ENCODE measurements at regions not wholly inside any gene's neighbourhood (a gene's known extent, or its start where the extent isn't known, plus 50 kb on each side); places are given as distances from the start of the nearest gene placed in this dataset.

DNA sequence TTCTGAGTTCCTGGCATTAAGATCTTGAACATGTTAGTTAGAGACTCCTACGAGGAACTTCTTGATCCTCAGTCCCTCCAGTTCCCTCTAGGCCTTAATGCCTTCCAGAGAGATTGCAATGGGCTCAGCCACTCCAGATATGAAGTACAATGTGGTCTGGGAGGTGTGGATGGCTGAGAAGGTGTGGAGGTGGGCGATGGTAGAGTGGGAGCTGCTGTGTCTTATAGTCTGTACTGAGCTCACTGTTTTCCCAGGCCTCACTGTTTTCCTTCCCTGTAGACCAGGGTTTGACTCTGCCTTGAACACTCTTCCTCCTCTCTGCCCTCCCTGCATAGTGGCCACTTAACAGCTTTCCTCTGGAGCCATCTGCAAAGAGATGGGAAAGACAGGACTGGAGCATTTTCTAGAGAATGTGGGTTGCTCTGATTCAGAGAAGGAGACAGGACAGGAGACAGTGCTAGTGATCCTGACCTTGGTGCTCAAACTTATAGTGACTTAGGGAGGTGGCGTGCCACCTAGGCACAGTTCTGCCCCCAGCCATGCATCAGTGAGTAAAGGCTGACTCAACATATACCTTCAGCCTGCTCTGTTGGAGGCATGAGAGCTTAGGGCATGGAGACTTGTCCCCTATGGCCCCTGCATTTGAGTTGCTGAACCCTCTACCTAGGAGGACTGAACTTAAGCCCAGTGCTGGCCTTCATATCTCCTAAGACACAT is 129.7 kb downstream of the TDRD15 start:
- TF ChIP-seq, protein P1, sequence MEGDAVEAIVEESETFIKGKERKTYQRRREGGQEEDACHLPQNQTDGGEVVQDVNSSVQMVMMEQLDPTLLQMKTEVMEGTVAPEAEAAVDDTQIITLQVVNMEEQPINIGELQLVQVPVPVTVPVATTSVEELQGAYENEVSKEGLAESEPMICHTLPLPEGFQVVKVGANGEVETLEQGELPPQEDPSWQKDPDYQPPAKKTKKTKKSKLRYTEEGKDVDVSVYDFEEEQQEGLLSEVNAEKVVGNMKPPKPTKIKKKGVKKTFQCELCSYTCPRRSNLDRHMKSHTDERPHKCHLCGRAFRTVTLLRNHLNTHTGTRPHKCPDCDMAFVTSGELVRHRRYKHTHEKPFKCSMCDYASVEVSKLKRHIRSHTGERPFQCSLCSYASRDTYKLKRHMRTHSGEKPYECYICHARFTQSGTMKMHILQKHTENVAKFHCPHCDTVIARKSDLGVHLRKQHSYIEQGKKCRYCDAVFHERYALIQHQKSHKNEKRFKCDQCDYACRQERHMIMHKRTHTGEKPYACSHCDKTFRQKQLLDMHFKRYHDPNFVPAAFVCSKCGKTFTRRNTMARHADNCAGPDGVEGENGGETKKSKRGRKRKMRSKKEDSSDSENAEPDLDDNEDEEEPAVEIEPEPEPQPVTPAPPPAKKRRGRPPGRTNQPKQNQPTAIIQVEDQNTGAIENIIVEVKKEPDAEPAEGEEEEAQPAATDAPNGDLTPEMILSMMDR (conservative IDR thresholded peaks at IDR 0.05; ENCODE audit: low read length), result no peak
- no peak overlapping the region for H3K4me3 ChIP-seq (ENCODE audit: low read length)
- DNase-seq (ENCODE audit: low read depth), result no peak

DNA sequence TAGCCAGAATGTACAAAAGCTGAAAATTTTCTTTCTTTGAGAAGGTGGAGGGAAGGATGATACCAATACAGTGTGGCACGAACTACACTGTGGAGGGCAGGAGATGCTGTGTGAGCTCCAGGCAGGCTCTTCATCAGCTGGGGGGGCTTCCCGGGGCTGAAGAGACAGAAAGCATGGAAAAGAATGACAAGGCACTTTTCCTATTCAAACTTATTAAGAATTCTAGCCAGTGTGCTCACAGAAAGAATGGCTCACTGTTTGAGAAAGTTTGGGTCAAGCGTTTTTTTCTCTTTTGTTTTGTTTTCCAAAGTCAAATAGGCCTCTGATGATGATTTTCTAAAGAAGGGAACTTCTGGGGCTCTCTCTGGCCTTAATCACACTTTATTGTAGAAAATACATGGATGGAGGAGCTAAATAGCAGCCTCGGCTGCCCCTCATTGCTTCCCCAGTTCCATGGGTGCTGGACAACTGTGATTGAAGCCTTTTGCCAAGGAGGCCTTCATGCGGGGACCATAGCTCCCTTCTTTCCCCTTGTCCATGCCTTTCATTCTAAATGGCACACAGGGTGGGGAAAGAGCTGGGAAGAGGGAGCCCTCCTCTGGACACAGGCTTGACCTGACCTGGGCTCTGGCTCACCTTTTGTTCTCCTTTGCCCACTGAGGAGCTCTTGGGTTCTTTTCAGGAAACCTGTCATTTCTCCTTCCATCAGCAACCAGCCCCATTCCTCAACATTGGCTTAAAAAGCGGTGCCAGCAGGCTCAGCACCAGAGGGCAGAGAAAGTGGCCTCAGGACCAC is 130.6 kb downstream of the TDRD15 start:
- no peak for DNase-seq (ENCODE audit: low read depth)
- no peak overlapping the region for H3K4me3 ChIP-seq (ENCODE audit: low read length)
- TF ChIP-seq, protein P1 (conservative IDR thresholded peaks at IDR 0.05; ENCODE audit: low read length), result no peak

GRCh38 chr2:21256006-21256405 is 132.2 kb downstream of the TDRD15 start:
- DNase-seq (ENCODE audit: low read depth), result no peak
- TF ChIP-seq, protein P1 (conservative IDR thresholded peaks at IDR 0.05; ENCODE audit: low read length), result no peak
- no peak overlapping the region for H3K4me3 ChIP-seq (ENCODE audit: low read length)

DNA sequence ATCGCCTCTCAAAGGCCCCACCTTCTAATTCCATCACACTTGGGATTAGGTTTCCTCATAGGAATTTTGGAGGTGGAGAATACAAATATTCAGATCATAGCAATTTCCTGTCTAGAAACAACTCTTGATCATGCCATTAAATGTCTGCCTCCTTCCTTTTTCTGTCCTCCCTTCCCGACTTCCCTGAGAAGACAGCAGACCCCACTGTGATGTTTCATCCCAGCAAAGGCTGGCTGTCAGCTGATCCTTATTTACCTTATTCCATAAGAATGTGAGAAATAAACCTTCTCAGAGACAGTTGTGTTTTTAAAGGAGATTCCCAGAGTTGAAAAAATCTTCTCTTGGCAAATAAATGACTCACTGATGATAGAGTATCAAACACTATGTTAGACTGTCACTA is 133.9 kb downstream of the TDRD15 start:
- H3K4me3 ChIP-seq (ENCODE audit: low read length), result no peak overlapping the region
- TF ChIP-seq, protein P1 (conservative IDR thresholded peaks at IDR 0.05; ENCODE audit: low read length), result no peak
- DNase-seq (ENCODE audit: low read depth), result no peak

DNA sequence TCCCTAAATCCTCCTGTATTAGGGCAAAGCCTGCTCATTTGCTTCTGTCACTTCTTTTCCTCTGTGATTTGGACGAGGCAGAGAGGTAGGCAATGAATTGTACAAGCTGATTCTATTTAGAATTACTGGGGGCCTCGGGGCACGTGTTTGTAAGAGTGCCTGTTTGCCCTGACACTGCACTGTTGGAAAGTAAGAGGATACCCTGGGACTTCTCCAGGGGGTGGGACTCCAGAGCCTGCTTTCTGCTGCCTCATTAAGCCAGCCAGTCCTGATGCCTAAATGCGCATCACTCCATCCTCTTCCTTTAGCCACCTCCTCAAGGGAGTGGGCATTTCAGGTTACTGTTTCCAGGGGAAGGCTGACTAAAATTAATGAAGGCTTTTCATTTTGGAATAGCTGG is 134.3 kb downstream of the TDRD15 start:
- no peak overlapping the region for H3K4me3 ChIP-seq (ENCODE audit: low read length)
- TF ChIP-seq, protein P1 (conservative IDR thresholded peaks at IDR 0.05; ENCODE audit: low read length), result no peak
- no peak for DNase-seq (ENCODE audit: low read depth)

- no peak for DNase-seq (ENCODE audit: low read depth)
- TF ChIP-seq, protein P1 (conservative IDR thresholded peaks at IDR 0.05; ENCODE audit: low read length), result no peak
- H3K4me3 ChIP-seq (ENCODE audit: low read length), result no peak overlapping the region
Observed at GRCh38 chr2:21260311-21260710, 136.5 kb downstream of the TDRD15 start.

DNA sequence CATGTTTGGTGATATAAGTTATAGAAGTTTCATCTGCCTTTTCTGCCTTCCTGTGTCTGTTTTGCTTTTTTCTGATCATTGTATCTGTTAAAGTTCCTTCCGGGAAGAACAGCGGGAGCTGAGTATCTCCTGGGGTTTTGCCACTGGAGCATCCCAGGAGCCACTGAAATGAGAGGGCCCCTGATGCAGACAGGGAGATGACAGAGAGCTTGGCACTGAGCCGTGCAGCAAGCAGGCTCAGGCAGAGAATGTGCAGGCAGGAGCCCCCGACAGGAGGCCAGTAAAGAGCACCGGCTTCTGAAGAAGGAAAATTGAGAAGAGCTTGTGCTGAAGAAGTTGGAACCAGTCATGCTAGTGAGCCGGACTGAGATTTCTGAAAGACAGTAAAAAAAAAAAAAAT is 137.8 kb downstream of the TDRD15 start:
- TF ChIP-seq, protein P1 (conservative IDR thresholded peaks at IDR 0.05; ENCODE audit: low read length), result no peak
- no peak overlapping the region for H3K4me3 ChIP-seq (ENCODE audit: low read length)
- DNase-seq (ENCODE audit: low read depth), result no peak

All from AG10803 (cell line).